HepG2 (cell line): ENCODE measurements at regions not wholly inside any gene's neighbourhood (a gene's known extent, or its start where the extent isn't known, plus 50 kb on each side); places are given as distances from the start of the nearest gene placed in this dataset.
"Not testable (repeated sequence)": the region's sequence is repeated elsewhere in the genome, so short reads cannot be mapped to it uniquely, and the experiment has no call there.

Experiments
- ATAC-seq: fragments of 200-7000 bp; cut with Tn5 transposase; 3 replicates; pipeline ENCODE4 v1.9.1; 2020; ENCODE audit warnings: mild to moderate bottlenecking, moderate library complexity
- BruUV-seq: library from RNA; stranded (reverse); fragments of 400-500 nt; replicated peaks from 2 replicates; lab custom pipeline; 2021; lab: Mats Ljungman, UMichigan
- CTCF ChIA-PET: fragments of 300-600 bp; formaldehyde crosslinking; extraction: SDS; loops from one replicate; lab custom pipeline; 2021; ENCODE audit warnings: low total read pairs, inconsistent platforms, low intra/inter-chr PET ratio; lab: Yijun Ruan, JAX
- POLR2A ChIA-PET: fragments of 350-600 bp; sonication (Branson Sonifier 250); formaldehyde crosslinking; loops from one replicate; lab custom pipeline; 2020; ENCODE audit warnings: antibody characterized with exemption, inconsistent platforms; lab: Yijun Ruan, JAX
- DNase-seq: peaks from one replicate; pipeline ENCODE4 v3.0.0-alpha.2; 2015; ENCODE audit warnings: low spot score
- FAIRE-seq: peaks from 3 replicates; lab custom pipeline; 2011; peaks lifted over from hg19 to GRCh38; lab: Jason Lieb, UNC
- H2AFZ ChIP-seq: one replicate; pipeline ENCODE4 v1.6.1; 2011; ENCODE audit warnings: low read length, inconsistent platforms
- H3K27ac ChIP-seq: fragments of 300-600 bp; 3 replicates; pipeline ENCODE4 v1.8.0; 2011; ENCODE audit warnings: mixed run types, mild to moderate bottlenecking, mixed read lengths, low read length, inconsistent platforms; ENCODE audit not compliant: insufficient read depth; ENCODE audit errors: extremely low read length
- H3K27me3 ChIP-seq, 2 experiments: fragments of 200-600 bp in 1 of 2; 2 replicates in 1 of 2; 3 replicates in 1 of 2; pipeline versions ENCODE4 v1.6.0 to v1.8.0; 2011; ENCODE audit warnings: low read length in 2 of 2, mild to moderate bottlenecking in 2 of 2, moderate library complexity in 2 of 2, inconsistent platforms in 1 of 2; ENCODE audit not compliant: insufficient read depth in 2 of 2, control insufficient read depth in 1 of 2
- H3K36me3 ChIP-seq, 2 experiments: fragments of 200-600 bp in 1 of 2; replicated peaks in 1 of 2; 2 replicates in 1 of 2; 3 replicates in 1 of 2; pipeline versions ENCODE4 v1.5.1 to v1.8.0; 2011; ENCODE audit warnings: low read length in 2 of 2, inconsistent platforms in 1 of 2; ENCODE audit not compliant: insufficient read depth in 2 of 2, control insufficient read depth in 1 of 2
- H3K4me1 ChIP-seq: 2 replicates; pipeline ENCODE4 v1.5.1; 2012; ENCODE audit warnings: low read length, inconsistent platforms; ENCODE audit not compliant: insufficient read depth
- H3K4me2 ChIP-seq: 2 replicates; pipeline ENCODE4 v1.6.0; 2011; ENCODE audit warnings: low read depth, low read length, inconsistent platforms
- H3K4me3 ChIP-seq, 3 experiments: fragments of 200-600 bp in 1 of 3; sonication (generic), shearing (Covaris generic) in 1 of 3; replicated peaks in 1 of 3; 2 replicates each; pipeline ENCODE4 v1.5.1; 2011 to 2016; ENCODE audit warnings: low read length in 3 of 3, inconsistent platforms in 2 of 3, low read depth in 2 of 3, mild to moderate bottlenecking in 2 of 3, control low read depth in 1 of 3, mixed read lengths in 1 of 3; ENCODE audit not compliant: insufficient read depth in 1 of 3
- H3K79me2 ChIP-seq: one replicate; pipeline ENCODE4 v1.6.1; 2011; ENCODE audit warnings: low read length, inconsistent platforms; ENCODE audit not compliant: insufficient read depth
- H3K9ac ChIP-seq: 2 replicates; pipeline ENCODE4 v1.6.0; 2011; ENCODE audit warnings: mild to moderate bottlenecking, low read depth, low read length, inconsistent platforms; ENCODE audit not compliant: insufficient read depth
- H3K9me3 ChIP-seq: 2 replicates; pipeline ENCODE4 v1.5.1; 2012; ENCODE audit warnings: mild to moderate bottlenecking, low read length
- H4K20me1 ChIP-seq: 2 replicates; pipeline ENCODE4 v1.6.0; 2011; ENCODE audit warnings: inconsistent platforms, mild to moderate bottlenecking, low read length, moderate library complexity; ENCODE audit not compliant: insufficient read depth
- WGBS: methylation state at CpG from one replicate; pipeline ENCODE4 v1.1.6; 2017; ENCODE audit warnings: low lambda C conversion rate; 5-methylcytosine and 5-hydroxymethylcytosine counted together
- in situ Hi-C: cut with HindIII; loops from 2 replicates; pipeline ENCODE4 v1.10.0; 2017; ENCODE audit warnings: low pct_unique_long_range_greater_than_20kb; ENCODE audit not compliant: extremely low pct_ligation_motif_present
- intact Hi-C: fragments of 100-400 bp; cut with micrococcal nuclease; formaldehyde crosslinking; loops from one replicate; pipeline ENCODE4 v1.10.0; 2022; ENCODE audit not compliant: unreplicated experiment

DNA sequence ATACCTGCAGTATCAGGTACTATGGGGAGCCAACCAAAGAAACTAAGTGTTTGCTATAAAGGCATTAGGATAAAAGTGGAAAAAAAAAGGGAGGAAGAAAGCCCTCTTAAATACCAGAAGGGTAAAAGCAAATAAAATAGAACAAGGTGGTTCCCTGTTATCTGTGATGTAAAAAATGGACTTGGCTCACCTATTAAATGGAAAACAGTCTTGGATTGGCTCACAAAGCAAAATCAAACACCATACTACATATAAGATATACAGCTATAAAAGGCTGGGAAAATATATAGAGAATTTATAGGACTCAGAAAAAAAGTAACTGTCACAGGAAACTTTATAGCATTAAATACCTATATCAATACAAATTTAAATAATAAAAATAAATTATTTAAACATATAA lies 73.5 kb upstream of the FBXO28 start:
- intact Hi-C loops, H4K20me1 ChIP-seq, CTCF ChIA-PET, H3K4me1 ChIP-seq, DNase-seq, H3K9me3 ChIP-seq, ATAC-seq, H3K27me3 ChIP-seq, H3K4me3 ChIP-seq, H3K27ac ChIP-seq, FAIRE-seq, in situ Hi-C loops, BruUV-seq, H3K4me2 ChIP-seq, H3K36me3 ChIP-seq, H3K79me2 ChIP-seq, H3K9ac ChIP-seq, H2AFZ ChIP-seq, POLR2A ChIA-PET: not testable (repeated sequence)

DNA sequence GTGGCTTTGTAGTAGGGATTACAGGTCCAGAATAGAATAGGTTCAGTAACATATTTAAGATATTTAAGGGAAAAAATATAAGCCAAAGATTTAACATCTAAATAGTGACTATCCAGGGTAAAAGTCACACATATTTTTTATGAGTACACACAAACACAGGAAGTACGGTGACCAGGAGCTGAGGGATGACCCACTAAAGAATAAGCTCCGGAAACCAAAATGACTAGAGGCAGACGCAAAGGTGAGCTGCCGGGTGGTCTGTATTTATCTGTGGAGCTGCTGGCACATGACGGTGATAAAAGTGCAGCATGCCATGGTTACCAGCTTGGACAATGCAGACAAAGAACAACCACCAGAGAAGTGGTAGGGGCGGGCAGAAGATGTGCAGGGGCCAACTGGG lies 73.9 kb upstream of the FBXO28 start:
- H3K9ac ChIP-seq, BruUV-seq, intact Hi-C loops, POLR2A ChIA-PET, H3K9me3 ChIP-seq, H3K27me3 ChIP-seq, in situ Hi-C loops, H3K36me3 ChIP-seq, H3K27ac ChIP-seq, FAIRE-seq, H3K4me2 ChIP-seq, H3K4me3 ChIP-seq, H2AFZ ChIP-seq, ATAC-seq, H3K79me2 ChIP-seq, H3K4me1 ChIP-seq, CTCF ChIA-PET, H4K20me1 ChIP-seq, DNase-seq: not testable (repeated sequence)
- 63% methylated on average over 6 of the region's 6 CpGs for WGBS

DNA sequence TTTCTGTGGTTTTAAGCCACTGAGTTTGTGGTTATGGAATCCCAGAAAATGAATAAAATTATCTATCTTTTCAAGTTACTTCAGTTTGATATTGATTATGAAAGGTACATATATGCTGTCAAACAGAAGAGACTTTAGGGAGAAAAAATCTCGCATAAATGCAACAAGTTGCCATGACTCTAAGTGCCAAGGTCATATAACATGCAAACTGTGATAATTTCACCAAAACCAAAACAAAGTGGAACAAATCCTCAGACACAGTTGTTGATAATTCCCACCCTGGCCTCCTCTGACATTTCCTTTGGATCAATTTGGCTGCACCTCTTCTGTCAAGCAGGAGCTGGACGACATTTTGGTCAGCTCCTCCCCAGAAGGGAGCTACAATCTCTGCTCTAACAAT lies 75.1 kb upstream of the FBXO28 start:
- H3K27ac ChIP-seq, FAIRE-seq, H3K36me3 ChIP-seq, H3K4me3 ChIP-seq, in situ Hi-C loops, H2AFZ ChIP-seq, H4K20me1 ChIP-seq, H3K4me1 ChIP-seq, H3K4me2 ChIP-seq, CTCF ChIA-PET, H3K9me3 ChIP-seq, H3K9ac ChIP-seq, intact Hi-C loops, BruUV-seq, POLR2A ChIA-PET, ATAC-seq, H3K27me3 ChIP-seq, DNase-seq, H3K79me2 ChIP-seq: not testable (repeated sequence)
- WGBS, result 43% methylated on average over 2 of the region's 2 CpGs

DNA sequence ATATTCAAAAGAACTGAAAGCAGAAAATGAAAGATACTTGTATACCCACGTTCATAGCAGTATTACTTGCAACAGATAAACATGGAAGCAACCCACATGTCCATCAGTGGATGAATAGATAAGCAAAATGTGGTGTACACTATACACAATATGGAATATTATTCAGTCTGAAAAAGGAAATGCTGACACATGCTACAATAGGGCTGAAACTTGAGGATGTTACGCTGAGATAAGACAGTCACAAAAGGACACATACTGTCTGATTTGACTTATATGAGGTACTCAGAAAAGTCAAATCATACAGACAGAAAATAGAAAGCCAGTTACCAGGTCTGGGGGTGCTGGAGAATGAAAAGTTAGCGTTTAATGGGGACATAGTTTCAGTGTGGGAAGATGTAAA lies 76.5 kb upstream of the FBXO28 start:
- H3K9ac ChIP-seq, H3K79me2 ChIP-seq, BruUV-seq, CTCF ChIA-PET, POLR2A ChIA-PET, in situ Hi-C loops, H2AFZ ChIP-seq, ATAC-seq, H3K4me3 ChIP-seq, FAIRE-seq, H3K4me1 ChIP-seq, intact Hi-C loops, H3K27me3 ChIP-seq, DNase-seq, H4K20me1 ChIP-seq, H3K4me2 ChIP-seq, H3K9me3 ChIP-seq, H3K27ac ChIP-seq, H3K36me3 ChIP-seq: not testable (repeated sequence)
- WGBS, result 0% methylated on average over 2 of the region's 3 CpGs
